B cell (primary cell): ENCODE measurements at regions not wholly inside any gene's neighbourhood (a gene's known extent, or its start where the extent isn't known, plus 50 kb on each side); places are given as distances from the start of the nearest gene placed in this dataset.

Experiments
- CTCF ChIP-seq: fragments of 200-600 bp; IDR thresholded peaks from one replicate; pipeline ENCODE4 v1.8.0; 2022; ENCODE audit warnings: antibody characterized with exemption, mild to moderate bottlenecking
- EZH2 ChIP-seq: IDR thresholded peaks from 2 replicates; pipeline ENCODE4 v1.6.1; 2012; ENCODE audit warnings: borderline replicate concordance, low read depth, mild to moderate bottlenecking, moderate library complexity, low read length; ENCODE audit not compliant: insufficient read depth, poor library complexity, severe bottlenecking

- no peak for TF ChIP-seq CTCF
- TF ChIP-seq EZH2 = no peak
Observed at GRCh38 chr2:118417406-118418120, 329.3 kb downstream of the INSIG2 start.
